ENCODE measurements at regions not wholly inside any gene's neighbourhood (a gene's known extent, or its start where the extent isn't known, plus 50 kb on each side); places are given as distances from the start of the nearest gene placed in this dataset.

DNA sequence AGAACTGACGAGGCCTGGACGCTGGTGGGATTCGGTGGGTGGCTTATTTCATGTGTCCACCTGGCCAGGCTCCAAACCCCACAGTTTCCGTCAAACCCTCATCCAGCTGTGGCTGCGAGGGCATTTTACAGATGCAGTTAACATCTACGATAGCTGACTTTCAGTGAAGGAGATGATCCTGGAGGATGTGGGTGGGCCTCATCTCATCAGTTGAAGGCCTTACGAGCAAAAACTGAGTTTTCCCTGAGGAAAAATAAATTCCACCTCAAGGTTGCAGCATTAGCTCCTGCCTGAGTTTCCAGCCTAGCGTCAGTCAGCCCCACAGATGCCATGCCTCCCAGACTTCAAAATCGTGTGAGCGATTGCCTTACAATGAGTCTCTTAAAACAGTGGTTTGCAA, 111.1 kb upstream of the PEG3 start:
- H3K4me1 ChIP-seq (ENCODE audit: control insufficient read depth, low read length) = no peaks in the 10 kb centered on the region
- TF ChIP-seq, protein P1, sequence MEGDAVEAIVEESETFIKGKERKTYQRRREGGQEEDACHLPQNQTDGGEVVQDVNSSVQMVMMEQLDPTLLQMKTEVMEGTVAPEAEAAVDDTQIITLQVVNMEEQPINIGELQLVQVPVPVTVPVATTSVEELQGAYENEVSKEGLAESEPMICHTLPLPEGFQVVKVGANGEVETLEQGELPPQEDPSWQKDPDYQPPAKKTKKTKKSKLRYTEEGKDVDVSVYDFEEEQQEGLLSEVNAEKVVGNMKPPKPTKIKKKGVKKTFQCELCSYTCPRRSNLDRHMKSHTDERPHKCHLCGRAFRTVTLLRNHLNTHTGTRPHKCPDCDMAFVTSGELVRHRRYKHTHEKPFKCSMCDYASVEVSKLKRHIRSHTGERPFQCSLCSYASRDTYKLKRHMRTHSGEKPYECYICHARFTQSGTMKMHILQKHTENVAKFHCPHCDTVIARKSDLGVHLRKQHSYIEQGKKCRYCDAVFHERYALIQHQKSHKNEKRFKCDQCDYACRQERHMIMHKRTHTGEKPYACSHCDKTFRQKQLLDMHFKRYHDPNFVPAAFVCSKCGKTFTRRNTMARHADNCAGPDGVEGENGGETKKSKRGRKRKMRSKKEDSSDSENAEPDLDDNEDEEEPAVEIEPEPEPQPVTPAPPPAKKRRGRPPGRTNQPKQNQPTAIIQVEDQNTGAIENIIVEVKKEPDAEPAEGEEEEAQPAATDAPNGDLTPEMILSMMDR (IDR thresholded peaks at IDR 0.05; ENCODE audit: low read depth, low read length, poor library complexity, severe bottlenecking) = no peak
- H3K4me3 ChIP-seq (ENCODE audit: low read length) = no peak overlapping the region

DNA sequence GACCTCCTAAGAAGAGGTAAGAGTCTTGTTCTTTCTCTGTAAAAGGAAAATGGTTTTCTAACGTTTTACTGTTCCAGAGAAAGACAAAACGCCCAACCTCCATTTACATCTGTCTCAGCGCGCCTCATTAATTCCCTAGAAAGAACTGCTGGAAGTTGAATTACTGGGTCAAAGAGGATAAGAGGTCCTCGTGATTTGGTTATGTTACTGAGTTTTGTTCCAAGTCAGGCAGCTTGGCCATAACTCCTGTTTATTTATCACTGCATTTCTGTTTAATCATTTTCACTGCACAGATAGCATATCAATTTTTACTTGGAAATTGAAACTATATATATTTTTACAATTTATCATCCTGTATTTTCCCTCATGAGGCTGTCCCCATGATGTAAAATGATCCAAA, 112.9 kb upstream of the PEG3 start:
- Histone ChIP-seq H3K79me2 (ENCODE audit: control insufficient read depth, low read length) (no peaks in the 10 kb centered on the region), H4K20me1 (ENCODE audit: control insufficient read depth, insufficient read depth, low read depth, low read length) (no peaks in the 10 kb centered on the region), H3K4me2 (ENCODE audit: low read length) (no peak overlapping the region), H3K9me3 (ENCODE audit: control insufficient read depth, insufficient read depth, low read length) (peaks cover 35% of the 10 kb centered on the region; the same call in 1 of the 2 replicates), H3K27me3 (ENCODE audit: control insufficient read depth, low read length) (no peaks in the 10 kb centered on the region), H3K36me3 (ENCODE audit: control insufficient read depth, low read length) (no peaks in the 10 kb centered on the region), H3K27ac (ENCODE audit: low read depth, low read length) (no peak overlapping the region), H3F3A (ENCODE audit: control insufficient read depth, insufficient read depth) (no peaks in the 10 kb centered on the region), H3K4me3 (ENCODE audit: low read length) (no peak overlapping the region), H3K9me2 (replicated peaks; ENCODE audit: control insufficient read depth, low read length) (no peaks in the 10 kb centered on the region), H3K4me1 (ENCODE audit: control insufficient read depth, low read length) (no peaks in the 10 kb centered on the region)
- TF ChIP-seq, protein P1 (IDR thresholded peaks at IDR 0.05; ENCODE audit: low read depth, low read length, poor library complexity, severe bottlenecking) = no peak

More for the DNA sequence above, 111.1 kb upstream of the PEG3 start:
- Histone ChIP-seq H3K36me3 (ENCODE audit: control insufficient read depth, low read length) (no peaks in the 10 kb centered on the region), H3K9me3 (ENCODE audit: control insufficient read depth, insufficient read depth, low read length) (peaks cover 33% of the 10 kb centered on the region; the same call in 1 of the 2 replicates), H3K79me2 (ENCODE audit: control insufficient read depth, low read length) (no peaks in the 10 kb centered on the region), H3K9me2 (replicated peaks; ENCODE audit: control insufficient read depth, low read length) (no peaks in the 10 kb centered on the region), H3F3A (ENCODE audit: control insufficient read depth, insufficient read depth) (no peaks in the 10 kb centered on the region), H3K4me2 (ENCODE audit: low read length) (no peak overlapping the region), H3K27ac (ENCODE audit: low read depth, low read length) (no peak overlapping the region), H4K20me1 (ENCODE audit: control insufficient read depth, insufficient read depth, low read depth, low read length) (no peaks in the 10 kb centered on the region), H3K27me3 (ENCODE audit: control insufficient read depth, low read length) (no peaks in the 10 kb centered on the region)

DNA sequence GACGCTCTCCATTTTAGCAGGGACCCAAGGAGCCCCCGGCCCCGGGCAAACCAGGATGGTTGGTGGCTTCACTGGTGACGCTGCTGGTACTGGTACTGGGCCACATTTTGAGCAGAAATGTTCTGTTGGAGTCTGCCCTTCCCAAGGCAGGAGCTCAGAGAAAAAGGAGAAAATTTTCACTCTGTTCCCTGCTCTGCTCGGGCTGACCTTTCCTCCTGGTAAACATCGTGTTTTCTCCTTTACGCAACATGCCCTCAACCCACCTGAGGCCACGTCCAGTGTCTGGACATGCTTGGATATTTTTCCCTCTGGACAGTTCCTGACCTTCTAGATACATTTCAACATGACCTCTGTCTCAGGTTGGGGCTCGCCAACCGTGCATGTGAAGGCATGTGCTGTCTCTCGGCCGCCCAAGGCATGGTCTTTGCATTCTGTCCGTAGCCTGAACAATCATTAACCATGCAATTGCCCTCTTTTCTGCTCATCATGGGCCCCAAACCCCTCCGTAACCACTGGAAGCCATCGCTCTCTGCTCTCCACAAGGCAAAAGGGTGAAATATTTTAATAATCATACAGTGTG, 115.2 kb upstream of the PEG3 start:
- H3K9me2 ChIP-seq (replicated peaks; ENCODE audit: control insufficient read depth, low read length) = no peaks in the 10 kb centered on the region
- TF ChIP-seq, protein P1 (IDR thresholded peaks at IDR 0.05; ENCODE audit: low read depth, low read length, poor library complexity, severe bottlenecking) = no peak
- no peak for TF ChIP-seq EZH2phosphoT487 (IDR thresholded peaks at IDR 0.05; ENCODE audit: borderline replicate concordance, low read length)
- no peaks in the 10 kb centered on the region for H4K20me1 ChIP-seq (ENCODE audit: control insufficient read depth, insufficient read depth, low read depth, low read length)
- no peak overlapping the region for H3K4me2 ChIP-seq (ENCODE audit: low read length)
- H3K36me3 ChIP-seq (ENCODE audit: control insufficient read depth, low read length) = no peaks in the 10 kb centered on the region
- peaks cover 31% of the 10 kb centered on the region; the same call in 1 of the 2 replicates for H3K9me3 ChIP-seq (ENCODE audit: control insufficient read depth, insufficient read depth, low read length)
- H3K4me1 ChIP-seq (ENCODE audit: control insufficient read depth, low read length) = no peaks in the 10 kb centered on the region
- H3K4me3 ChIP-seq (ENCODE audit: low read length) = no peak overlapping the region
- no peaks in the 10 kb centered on the region for H3F3A ChIP-seq (ENCODE audit: control insufficient read depth, insufficient read depth)
- no peak overlapping the region for H3K27ac ChIP-seq (ENCODE audit: low read depth, low read length)
- H3K79me2 ChIP-seq (ENCODE audit: control insufficient read depth, low read length) = no peaks in the 10 kb centered on the region
- no peaks in the 10 kb centered on the region for H3K27me3 ChIP-seq (ENCODE audit: control insufficient read depth, low read length)
